GM12878 (cell line): ENCODE measurements at regions not wholly inside any gene's neighbourhood (a gene's known extent, or its start where the extent isn't known, plus 50 kb on each side); places are given as distances from the start of the nearest gene placed in this dataset.

Source experiments
- CHD4 ChIP-seq: fragments of 200-600 bp; sonication (generic); IDR thresholded peaks from 2 replicates; pipeline ENCODE4 v1.6.1; 2016; ENCODE audit warnings: mild to moderate bottlenecking
- E2F8 ChIP-seq: fragments of 450-650 bp; IDR thresholded peaks from 2 replicates; pipeline ENCODE4 v1.6.1; 2018; ENCODE audit warnings: mild to moderate bottlenecking, low read depth, moderate library complexity; ENCODE audit not compliant: partially characterized antibody
- MEF2A ChIP-seq: IDR thresholded peaks from 2 replicates; pipeline ENCODE4 v1.6.1; 2011; ENCODE audit warnings: low read depth, mild to moderate bottlenecking, low read length, moderate library complexity; ENCODE audit not compliant: insufficient read depth
- NKRF ChIP-seq: fragments of 450-650 bp; conservative IDR thresholded peaks from 2 replicates; pipeline ENCODE4 v1.6.1; 2017; ENCODE audit warnings: mild to moderate bottlenecking, moderate library complexity
- PRDM15 ChIP-seq: fragments of 450-650 bp; formaldehyde crosslinking; IDR thresholded peaks from 2 replicates; pipeline ENCODE4 v1.4.0; 2020; ENCODE audit warnings: mild to moderate bottlenecking, moderate library complexity
- RELA ChIP-seq: fragments of 450-650 bp; IDR thresholded peaks from 2 replicates; pipeline ENCODE4 v1.8.0; 2014; ENCODE audit warnings: borderline replicate concordance; ENCODE audit not compliant: partially characterized antibody
- RUNX3 ChIP-seq: IDR thresholded peaks from 2 replicates; pipeline ENCODE4 v1.6.1; 2012; ENCODE audit warnings: low read length, inconsistent platforms
- SMAD5 ChIP-seq: IDR thresholded peaks from 2 replicates; pipeline ENCODE4 v1.6.1; 2016; ENCODE audit warnings: antibody characterized with exemption, low read depth
- SMC3 ChIP-seq: IDR thresholded peaks from 2 replicates; pipeline ENCODE4 v1.6.1; 2011; ENCODE audit warnings: low read length, improper control_type of control experiment, borderline replicate concordance
- TF ChIP-seq, protein P1 (sequence below): IDR thresholded peaks from 2 replicates; pipeline ENCODE4 v1.6.1; 2011; ENCODE audit warnings: mild to moderate bottlenecking, low read depth, low read length, moderate library complexity; ENCODE audit not compliant: insufficient replicate concordance

DNA sequence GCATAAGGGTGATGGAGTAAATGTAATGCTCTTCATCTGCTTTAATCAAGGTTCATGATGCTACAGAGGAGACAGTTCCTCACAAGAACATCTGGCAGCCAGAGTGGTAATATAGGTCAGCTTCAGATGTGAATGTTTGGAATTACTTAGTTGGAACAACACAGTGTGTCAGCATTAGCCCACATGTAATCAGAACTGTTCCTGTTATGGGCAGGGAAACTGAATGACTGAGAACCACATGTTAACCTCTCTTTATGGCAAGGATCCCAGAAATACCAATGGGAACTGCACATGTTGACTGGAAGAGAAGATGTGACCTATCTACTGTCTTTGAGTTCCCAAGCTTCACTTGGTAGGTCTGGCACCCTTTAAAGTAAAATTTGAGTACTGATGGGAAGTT is 390.1 kb upstream of the PDE3A start (continued):
- TF ChIP-seq PRDM15 (no peak), NKRF (no peak), CHD4 (no peak), MEF2A (no peak), RELA (no peak), RUNX3 (no peak), E2F8 (no peak), SMAD5 (no peak), SMC3 (no peak)
- TF ChIP-seq, protein P1, sequence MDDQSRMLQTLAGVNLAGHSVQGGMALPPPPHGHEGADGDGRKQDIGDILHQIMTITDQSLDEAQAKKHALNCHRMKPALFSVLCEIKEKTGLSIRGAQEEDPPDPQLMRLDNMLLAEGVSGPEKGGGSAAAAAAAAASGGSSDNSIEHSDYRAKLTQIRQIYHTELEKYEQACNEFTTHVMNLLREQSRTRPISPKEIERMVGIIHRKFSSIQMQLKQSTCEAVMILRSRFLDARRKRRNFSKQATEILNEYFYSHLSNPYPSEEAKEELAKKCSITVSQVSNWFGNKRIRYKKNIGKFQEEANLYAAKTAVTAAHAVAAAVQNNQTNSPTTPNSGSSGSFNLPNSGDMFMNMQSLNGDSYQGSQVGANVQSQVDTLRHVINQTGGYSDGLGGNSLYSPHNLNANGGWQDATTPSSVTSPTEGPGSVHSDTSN: no peak
